ENCODE measurements at regions not wholly inside any gene's neighbourhood (a gene's known extent, or its start where the extent isn't known, plus 50 kb on each side); places are given as distances from the start of the nearest gene placed in this dataset.

DNA sequence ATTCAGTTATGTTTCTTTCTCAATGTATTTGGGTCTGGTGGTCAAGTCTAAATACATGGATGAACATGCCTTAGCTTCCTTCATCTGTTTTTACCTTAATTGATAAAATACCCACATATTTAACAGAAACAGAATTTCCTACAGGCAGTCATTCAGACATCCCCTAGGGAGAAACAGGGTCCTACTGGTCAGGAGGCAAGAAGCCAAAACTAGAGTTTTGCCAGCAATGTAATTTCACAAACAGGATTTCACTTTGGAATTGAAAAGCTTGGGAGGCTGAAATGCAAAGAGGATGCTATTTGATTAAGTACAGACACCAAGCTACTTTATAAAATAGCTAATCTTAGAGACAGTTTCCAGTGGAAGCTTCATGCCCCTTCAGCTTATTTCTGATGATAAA lies 224.2 kb downstream of the SIPA1L2 start:
- TF ChIP-seq ZNF140 (CRISPR knock-in tag; IDR thresholded peaks at IDR 0.05) (no peak), JUN (IDR thresholded peaks at IDR 0.05; ENCODE audit: borderline replicate concordance, low read depth, low read length) (no peak), JUN (CRISPR knock-in tag; IDR thresholded peaks at IDR 0.05; ENCODE audit: borderline replicate concordance) (no peak), HDAC8 (tag; IDR thresholded peaks at IDR 0.05) (no peak), ILF3 (IDR thresholded peaks at IDR 0.05; ENCODE audit: borderline replicate concordance) (no peak)
- TF ChIP-seq, protein P1, sequence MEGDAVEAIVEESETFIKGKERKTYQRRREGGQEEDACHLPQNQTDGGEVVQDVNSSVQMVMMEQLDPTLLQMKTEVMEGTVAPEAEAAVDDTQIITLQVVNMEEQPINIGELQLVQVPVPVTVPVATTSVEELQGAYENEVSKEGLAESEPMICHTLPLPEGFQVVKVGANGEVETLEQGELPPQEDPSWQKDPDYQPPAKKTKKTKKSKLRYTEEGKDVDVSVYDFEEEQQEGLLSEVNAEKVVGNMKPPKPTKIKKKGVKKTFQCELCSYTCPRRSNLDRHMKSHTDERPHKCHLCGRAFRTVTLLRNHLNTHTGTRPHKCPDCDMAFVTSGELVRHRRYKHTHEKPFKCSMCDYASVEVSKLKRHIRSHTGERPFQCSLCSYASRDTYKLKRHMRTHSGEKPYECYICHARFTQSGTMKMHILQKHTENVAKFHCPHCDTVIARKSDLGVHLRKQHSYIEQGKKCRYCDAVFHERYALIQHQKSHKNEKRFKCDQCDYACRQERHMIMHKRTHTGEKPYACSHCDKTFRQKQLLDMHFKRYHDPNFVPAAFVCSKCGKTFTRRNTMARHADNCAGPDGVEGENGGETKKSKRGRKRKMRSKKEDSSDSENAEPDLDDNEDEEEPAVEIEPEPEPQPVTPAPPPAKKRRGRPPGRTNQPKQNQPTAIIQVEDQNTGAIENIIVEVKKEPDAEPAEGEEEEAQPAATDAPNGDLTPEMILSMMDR (IDR thresholded peaks at IDR 0.05 in 2 of 3, conservative IDR thresholded peaks at IDR 0.05 in 1 of 3; ENCODE audit: insufficient read depth in 2 of 3, low read depth in 1 of 3, low read length in 3 of 3), result no peak

Measured in K562 (cell line).